Fibroblast of lung (primary cell): ENCODE measurements at regions not wholly inside any gene's neighbourhood (a gene's known extent, or its start where the extent isn't known, plus 50 kb on each side); places are given as distances from the start of the nearest gene placed in this dataset.

Source experiments
- EZH2 ChIP-seq: IDR thresholded peaks from 2 replicates; pipeline ENCODE4 v1.5.1; 2012; ENCODE audit warnings: low read length, control low read depth, mild to moderate bottlenecking; ENCODE audit errors: missing control alignments
- TF ChIP-seq, protein P1 (sequence below), 2 donors: IDR thresholded peaks in 1 of 2; conservative IDR thresholded peaks in 1 of 2; 1 replicate in 1 of 2; 2 replicates in 1 of 2; pipeline ENCODE4 v1.5.1; 2011 to 2012; ENCODE audit warnings: low read length in 2 of 2, control low read depth in 1 of 2, inconsistent platforms in 1 of 2, low read depth in 1 of 2, mild to moderate bottlenecking in 1 of 2

DNA sequence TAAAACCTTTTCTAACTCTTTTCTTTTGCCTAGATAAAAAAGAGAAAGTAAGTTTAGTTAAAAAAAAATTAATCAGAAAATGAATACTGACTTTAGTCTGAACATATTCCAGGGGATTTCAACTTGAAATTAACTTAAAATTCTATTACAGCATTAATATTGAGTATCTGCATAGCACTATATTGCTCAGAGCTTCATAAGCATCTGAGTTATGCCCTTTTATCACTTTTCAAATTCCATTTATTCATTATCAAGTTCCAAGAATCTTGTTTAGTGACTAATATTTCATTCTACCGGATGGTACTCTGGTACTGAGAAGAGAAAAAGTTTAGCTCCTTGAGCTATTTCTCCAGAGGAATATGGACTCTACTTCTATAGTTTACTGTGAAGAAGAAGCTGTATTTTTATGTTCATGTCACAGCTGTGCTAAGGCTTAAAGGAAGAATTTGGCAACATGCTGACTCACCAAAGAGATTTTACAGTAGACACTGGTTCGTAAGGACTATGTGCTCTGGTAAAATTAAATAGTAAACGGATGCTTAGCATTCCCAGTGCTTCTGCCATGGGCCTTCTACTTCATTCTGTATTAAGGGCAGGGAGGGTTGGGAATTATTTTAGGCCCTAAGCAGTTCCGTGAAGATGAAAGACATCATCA, 285.2 kb upstream of the SEMA6A start:
- TF ChIP-seq, protein P1, sequence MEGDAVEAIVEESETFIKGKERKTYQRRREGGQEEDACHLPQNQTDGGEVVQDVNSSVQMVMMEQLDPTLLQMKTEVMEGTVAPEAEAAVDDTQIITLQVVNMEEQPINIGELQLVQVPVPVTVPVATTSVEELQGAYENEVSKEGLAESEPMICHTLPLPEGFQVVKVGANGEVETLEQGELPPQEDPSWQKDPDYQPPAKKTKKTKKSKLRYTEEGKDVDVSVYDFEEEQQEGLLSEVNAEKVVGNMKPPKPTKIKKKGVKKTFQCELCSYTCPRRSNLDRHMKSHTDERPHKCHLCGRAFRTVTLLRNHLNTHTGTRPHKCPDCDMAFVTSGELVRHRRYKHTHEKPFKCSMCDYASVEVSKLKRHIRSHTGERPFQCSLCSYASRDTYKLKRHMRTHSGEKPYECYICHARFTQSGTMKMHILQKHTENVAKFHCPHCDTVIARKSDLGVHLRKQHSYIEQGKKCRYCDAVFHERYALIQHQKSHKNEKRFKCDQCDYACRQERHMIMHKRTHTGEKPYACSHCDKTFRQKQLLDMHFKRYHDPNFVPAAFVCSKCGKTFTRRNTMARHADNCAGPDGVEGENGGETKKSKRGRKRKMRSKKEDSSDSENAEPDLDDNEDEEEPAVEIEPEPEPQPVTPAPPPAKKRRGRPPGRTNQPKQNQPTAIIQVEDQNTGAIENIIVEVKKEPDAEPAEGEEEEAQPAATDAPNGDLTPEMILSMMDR (conservative IDR thresholded peaks at IDR 0.05 in 1 of 2, IDR thresholded peaks at IDR 0.05 in 1 of 2; ENCODE audit: low read depth in 1 of 2, low read length in 2 of 2): no peak
- TF ChIP-seq EZH2: no peak
